ENCODE measurements at regions not wholly inside any gene's neighbourhood (a gene's known extent, or its start where the extent isn't known, plus 50 kb on each side); places are given as distances from the start of the nearest gene placed in this dataset.
"Not testable (repeated sequence)": the region's sequence is repeated elsewhere in the genome, so short reads cannot be mapped to it uniquely, and the experiment has no call there.

GRCh38 chr10:57706016-57706415, 561.7 kb downstream of the IPMK start:
- H3K4me3 ChIP-seq (ENCODE audit: low read depth, low read length) = no peak overlapping the region

DNA sequence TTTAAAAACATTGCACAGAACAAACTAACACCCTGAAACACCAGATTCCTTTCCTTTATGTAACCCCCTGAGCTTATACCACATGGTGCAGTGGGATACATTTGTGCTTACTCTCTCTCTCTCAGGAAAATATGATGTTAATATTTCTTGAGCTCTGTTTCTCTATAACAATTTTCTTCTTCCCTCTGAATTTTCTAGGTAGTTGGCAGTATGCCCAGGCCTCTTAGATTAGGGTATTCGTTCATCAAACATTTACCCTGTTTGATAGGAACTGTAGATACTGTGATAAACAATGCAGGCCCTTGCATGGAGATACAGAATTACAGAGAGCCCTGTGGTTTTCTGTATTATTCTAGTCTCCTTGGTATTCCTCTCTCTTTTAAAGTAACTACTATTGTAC, 567.8 kb downstream of the IPMK start:
- H3K4me3 ChIP-seq (ENCODE audit: low read depth, low read length) = no peak overlapping the region

- H3K4me3 ChIP-seq (ENCODE audit: low read depth, low read length) = no peak overlapping the region
Observed at GRCh38 chr10:57696641-57697040, 571.1 kb downstream of the IPMK start.

DNA sequence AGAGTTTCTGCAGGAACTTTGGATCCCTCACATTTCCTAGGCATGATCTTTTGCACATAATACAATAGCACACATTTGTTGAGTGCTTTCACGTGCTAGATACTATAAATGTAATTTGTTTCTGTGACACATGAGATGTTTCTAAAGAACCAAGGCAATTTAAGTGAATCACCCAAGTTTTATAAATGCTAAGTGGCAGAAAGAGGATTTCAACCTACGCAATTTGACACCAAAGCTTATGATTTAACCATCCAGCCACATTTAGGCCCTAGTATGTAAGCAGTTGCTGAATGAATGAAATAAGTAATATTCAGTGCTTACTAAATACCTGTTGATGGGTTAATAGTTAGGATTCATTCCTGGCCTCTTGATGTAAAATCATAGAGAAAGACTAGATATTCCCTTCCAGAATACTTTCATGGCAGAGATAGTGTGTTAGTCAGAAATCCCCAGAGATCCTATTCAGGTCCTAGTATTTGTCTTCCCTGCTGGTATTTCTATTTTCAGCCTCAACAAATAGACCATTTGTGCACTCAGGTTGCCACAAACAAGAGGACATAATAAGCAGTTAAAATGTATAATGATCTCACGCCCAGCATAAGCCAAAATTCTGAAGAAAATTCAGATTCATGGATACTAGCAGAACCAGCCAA, 572.6 kb downstream of the IPMK start:
- no peak overlapping the region for H3K4me3 ChIP-seq (ENCODE audit: low read depth, low read length)

GRCh38 chr10:57692255-57692980, 575.3 kb downstream of the IPMK start:
- no peak overlapping the region for H3K4me3 ChIP-seq (ENCODE audit: low read depth, low read length)

DNA sequence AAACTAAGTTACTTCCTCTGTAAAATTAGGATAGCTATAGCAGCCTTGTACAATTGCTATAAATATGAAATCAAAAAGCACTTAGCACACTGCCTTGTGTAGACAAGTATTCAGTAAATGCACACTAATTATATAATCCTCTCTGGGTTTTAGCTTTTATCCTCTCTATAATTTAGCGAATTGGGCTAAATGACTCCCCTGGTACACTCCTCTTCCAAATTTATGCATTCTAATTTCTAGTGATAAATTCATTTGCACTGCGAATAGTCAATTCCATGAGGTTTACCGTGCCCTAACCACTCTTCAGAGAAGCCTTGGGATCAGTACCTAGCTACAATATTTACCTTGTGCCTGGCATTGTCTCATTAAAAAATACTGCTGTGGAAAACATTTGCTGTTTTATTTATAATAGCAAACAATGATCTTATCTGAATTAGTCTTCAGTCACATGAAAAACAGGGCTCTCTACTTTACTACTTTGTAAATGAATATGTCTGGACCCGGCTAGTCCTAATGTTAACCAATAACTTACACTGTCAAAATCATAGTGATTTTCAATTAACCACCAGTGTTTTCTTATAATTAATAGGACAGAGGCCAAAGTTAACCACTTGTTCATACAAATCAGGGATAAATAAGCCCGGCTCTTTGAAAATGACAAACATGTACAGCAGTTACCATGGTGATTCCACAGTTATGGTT, 577.9 kb downstream of the IPMK start:
- no peak overlapping the region for H3K4me3 ChIP-seq (ENCODE audit: low read depth, low read length)

- no peak overlapping the region for H3K4me3 ChIP-seq (ENCODE audit: low read depth, low read length)
Observed at GRCh38 chr10:57679916-57680315, 587.8 kb downstream of the IPMK start.

DNA sequence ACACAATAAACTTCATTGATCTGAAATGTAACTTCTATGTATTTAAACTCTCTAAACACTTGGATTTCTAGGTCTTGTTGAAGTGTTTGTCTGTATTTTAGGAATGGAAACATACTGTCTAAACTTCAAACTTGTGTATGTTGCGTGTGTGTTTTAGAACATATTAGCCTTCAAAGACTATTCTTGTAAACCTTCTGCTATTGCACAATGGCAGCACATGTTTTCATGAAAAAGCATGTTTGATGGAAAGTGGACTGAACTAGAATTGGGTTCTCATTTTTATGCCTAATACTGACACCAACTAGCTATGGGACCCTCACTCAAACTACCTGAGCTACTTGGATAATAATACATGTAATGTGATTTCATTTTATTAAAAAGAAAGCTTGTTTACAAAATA, 592.6 kb downstream of the IPMK start:
- no peak overlapping the region for H3K4me3 ChIP-seq (ENCODE audit: low read depth, low read length)

- no peak overlapping the region for H3K4me3 ChIP-seq (ENCODE audit: low read depth, low read length)
Observed at GRCh38 chr10:57673446-57673960, 594.2 kb downstream of the IPMK start.

DNA sequence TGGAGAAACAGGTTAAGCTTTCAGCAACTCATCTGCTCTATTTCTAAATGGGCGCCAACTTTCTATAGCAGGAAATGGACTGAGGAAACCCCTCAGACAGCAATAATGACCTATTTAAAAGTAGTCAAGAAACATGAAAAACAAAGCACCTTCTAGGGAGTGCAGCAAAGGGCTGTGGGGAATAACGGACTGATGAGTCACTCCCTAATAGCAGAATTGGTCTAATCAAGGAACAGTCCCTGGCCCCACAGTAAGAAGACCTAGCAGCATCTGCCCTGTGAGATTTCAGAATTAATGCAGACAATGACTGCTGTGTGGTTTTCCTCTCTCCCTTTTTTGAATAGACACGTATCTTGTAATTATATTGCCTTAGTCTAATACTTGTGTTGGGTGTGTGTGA, 602.9 kb downstream of the IPMK start:
- no peak overlapping the region for H3K4me3 ChIP-seq (ENCODE audit: low read depth, low read length)

GRCh38 chr10:57663401-57663800, 604.3 kb downstream of the IPMK start:
- no peak overlapping the region for H3K4me3 ChIP-seq (ENCODE audit: low read depth, low read length)

DNA sequence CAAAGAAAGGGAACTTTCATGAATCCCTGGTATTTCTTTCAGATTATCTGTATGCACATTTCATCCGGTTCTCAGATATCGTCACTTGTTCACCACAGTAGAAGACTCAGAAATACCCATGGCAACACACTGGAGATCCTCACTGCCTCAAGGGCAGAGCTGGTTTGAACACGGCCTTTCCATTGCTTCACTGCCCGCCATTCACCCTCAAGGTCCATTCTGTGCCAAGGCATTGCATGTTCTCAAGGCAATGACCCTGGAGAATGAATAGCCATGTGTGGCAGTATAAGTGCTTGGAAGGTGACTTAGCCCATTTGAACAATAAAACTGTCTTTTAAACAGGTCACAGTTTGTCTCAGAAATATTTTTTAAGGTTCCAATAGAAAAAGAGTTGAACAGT, 606.5 kb downstream of the IPMK start:
- no peak overlapping the region for H3K4me3 ChIP-seq (ENCODE audit: low read depth, low read length)

DNA sequence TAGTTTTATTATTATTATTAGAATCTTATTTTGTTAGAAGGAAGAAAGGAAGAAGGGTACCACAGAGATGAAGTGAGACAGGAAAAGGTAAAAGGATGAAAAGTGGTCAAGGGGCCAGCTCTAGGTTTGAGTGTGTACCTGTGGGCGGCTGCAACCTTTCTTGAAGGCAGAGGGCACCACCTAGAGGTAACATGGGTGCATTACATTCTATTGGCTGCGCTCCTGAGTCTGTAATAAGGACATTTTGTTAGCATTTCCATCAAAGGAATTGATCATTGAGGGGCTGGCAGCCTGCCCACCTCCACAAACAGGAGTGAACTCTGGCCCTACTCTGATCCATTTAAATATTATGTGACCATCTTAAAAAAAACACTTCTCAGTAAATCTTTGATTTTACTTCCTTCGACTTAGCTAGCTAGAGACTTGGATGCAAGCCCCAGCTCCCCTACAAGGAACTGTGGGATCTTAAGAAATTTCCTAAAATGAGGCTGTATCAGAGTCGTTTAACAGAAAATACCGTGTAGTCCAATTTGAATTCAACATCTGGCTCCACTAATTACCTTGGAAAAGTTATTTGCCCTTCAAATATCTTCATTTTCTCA, 610.4 kb downstream of the IPMK start:
- H3K4me3 ChIP-seq (ENCODE audit: low read depth, low read length) = no peak overlapping the region

DNA sequence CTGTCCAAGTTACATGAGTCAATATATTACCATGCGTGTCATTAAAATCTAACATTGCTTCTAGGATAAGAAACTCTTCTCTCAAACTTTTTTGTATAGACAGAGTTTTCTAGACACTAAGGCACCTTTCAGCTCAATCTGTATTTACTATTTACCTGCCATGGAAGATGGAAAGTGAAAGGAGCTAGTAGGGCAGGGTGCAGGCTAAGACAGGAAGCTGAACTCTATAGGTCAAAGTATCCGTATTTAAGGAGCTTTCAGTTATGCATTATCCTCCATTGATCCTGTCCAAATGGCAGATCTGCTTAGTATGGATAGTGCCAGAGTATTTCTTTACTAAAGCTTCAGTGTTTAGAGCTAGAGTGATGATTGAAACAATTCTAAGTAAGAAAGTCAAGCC, 612.8 kb downstream of the IPMK start:
- H3K4me3 ChIP-seq (ENCODE audit: low read depth, low read length) = no peak overlapping the region

- not testable (repeated sequence) for H3K4me3 ChIP-seq (ENCODE audit: low read depth, low read length)
Observed at GRCh38 chr10:57645108-57645507, 622.6 kb downstream of the IPMK start.

DNA sequence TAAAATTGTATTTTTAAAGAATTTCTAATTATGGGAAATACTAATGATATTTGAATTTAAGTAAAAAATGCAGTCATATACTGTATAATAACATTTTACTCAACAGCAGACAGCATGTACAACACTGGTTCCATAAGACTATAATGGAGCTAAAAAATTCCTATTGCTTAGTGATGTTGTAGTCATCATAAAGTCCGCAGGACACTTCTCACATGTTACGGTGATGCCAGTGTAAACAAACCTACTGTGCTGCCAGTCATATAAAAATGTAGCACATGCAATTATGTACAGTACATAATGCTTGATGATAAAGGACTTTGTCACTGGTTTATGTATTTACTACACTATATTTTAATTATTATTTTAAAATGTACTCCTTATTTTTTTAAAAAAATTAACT, 629.3 kb downstream of the IPMK start:
- no peak overlapping the region for H3K4me3 ChIP-seq (ENCODE audit: low read depth, low read length)

DNA sequence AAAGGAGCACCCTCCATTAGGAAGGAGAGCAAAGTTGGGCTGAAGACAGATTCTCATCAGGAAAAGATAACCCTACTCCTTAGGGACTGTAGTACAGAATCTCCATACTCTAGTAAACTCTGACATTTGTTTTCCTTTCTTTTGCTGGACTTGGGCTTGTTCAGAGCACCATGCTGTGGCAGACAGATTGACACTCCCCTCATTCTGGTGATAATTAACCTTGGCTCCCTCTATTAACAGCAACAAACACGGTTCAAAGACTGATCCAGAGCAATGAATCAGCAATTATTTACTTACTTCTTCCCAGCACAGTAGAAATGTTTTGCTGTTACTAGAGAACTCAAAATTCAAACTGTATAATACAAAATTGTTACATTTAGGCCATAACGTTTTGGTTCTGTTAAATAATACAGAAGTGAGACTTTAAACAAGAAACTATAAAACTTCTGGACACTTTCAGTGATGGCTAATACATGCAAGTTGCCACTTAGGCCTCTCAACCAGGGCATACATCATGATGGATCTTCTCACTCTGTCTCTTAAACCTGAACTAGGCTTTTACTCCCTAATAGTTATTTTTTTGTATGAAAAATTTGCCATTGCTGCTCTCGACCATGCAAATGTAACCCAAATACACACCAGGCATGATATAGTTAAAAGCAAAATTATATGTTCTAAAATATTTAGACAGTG, 639.0 kb downstream of the IPMK start:
- H3K4me3 ChIP-seq (ENCODE audit: low read depth, low read length) = no peak overlapping the region

GRCh38 chr10:57627642-57628178, 640.0 kb downstream of the IPMK start:
- no peak overlapping the region for H3K4me3 ChIP-seq (ENCODE audit: low read depth, low read length)

GRCh38 chr10:57624856-57625592, 642.7 kb downstream of the IPMK start:
- H3K4me3 ChIP-seq (ENCODE audit: low read depth, low read length) = no peak overlapping the region

- no peak overlapping the region for H3K4me3 ChIP-seq (ENCODE audit: low read depth, low read length)
Observed at GRCh38 chr10:57624066-57624465, 643.6 kb downstream of the IPMK start.

Measured in iPS-11a (cell line).